ENCODE measurements at regions not wholly inside any gene's neighbourhood (a gene's known extent, or its start where the extent isn't known, plus 50 kb on each side); places are given as distances from the start of the nearest gene placed in this dataset.

- Histone ChIP-seq H2AFZ (no peak overlapping the region), H3K4me2 (ENCODE audit: low read length) (no peak overlapping the region), H3K27me3 (ENCODE audit: control insufficient read depth, insufficient read depth, low read length) (no peaks in the 10 kb centered on the region), H3K4me3 (ENCODE audit: low read depth, low read length) (no peak overlapping the region), H3K79me2 (no peaks in the 10 kb centered on the region), H3K9me3 (ENCODE audit: control insufficient read depth, low read length) (no peaks in the 10 kb centered on the region), H3K36me3 (ENCODE audit: control insufficient read depth, insufficient read depth, low read length) (no peaks in the 10 kb centered on the region), H3K4me1 (no peaks in the 10 kb centered on the region), H3K9ac (no peak overlapping the region), H3K27ac (no peak overlapping the region)
- TF ChIP-seq CTCF (IDR thresholded peaks at IDR 0.05): no peak
Measured at GRCh38 chr2:217307023-217307422, 447.2 kb upstream of the TNP1 start.

GRCh38 chr2:217305882-217306281, 446.0 kb upstream of the TNP1 start:
- no peaks in the 10 kb centered on the region for H3K36me3 ChIP-seq (ENCODE audit: control insufficient read depth, insufficient read depth, low read length)
- no peaks in the 10 kb centered on the region for H3K9me3 ChIP-seq (ENCODE audit: control insufficient read depth, low read length)
- H3K4me1 ChIP-seq: no peaks in the 10 kb centered on the region
- H3K9ac ChIP-seq: no peak overlapping the region
- H3K79me2 ChIP-seq: no peaks in the 10 kb centered on the region
- H2AFZ ChIP-seq: no peak overlapping the region
- TF ChIP-seq CTCF (IDR thresholded peaks at IDR 0.05): no peak
- no peak overlapping the region for H3K4me2 ChIP-seq (ENCODE audit: low read length)
- no peak overlapping the region for H3K27ac ChIP-seq
- no peak overlapping the region for H3K4me3 ChIP-seq (ENCODE audit: low read depth, low read length)
- no peaks in the 10 kb centered on the region for H3K27me3 ChIP-seq (ENCODE audit: control insufficient read depth, insufficient read depth, low read length)

- Histone ChIP-seq H2AFZ (no peak overlapping the region), H3K4me1 (no peaks in the 10 kb centered on the region), H3K9me3 (ENCODE audit: control insufficient read depth, low read length) (no peaks in the 10 kb centered on the region), H3K27me3 (ENCODE audit: control insufficient read depth, insufficient read depth, low read length) (no peaks in the 10 kb centered on the region), H3K4me3 (ENCODE audit: low read depth, low read length) (no peak overlapping the region), H3K4me2 (ENCODE audit: low read length) (no peak overlapping the region), H3K79me2 (no peaks in the 10 kb centered on the region), H3K9ac (no peak overlapping the region), H3K27ac (no peak overlapping the region), H3K36me3 (ENCODE audit: control insufficient read depth, insufficient read depth, low read length) (no peaks in the 10 kb centered on the region)
- TF ChIP-seq CTCF (IDR thresholded peaks at IDR 0.05): no peak
Measured at GRCh38 chr2:217304582-217304981, 444.7 kb upstream of the TNP1 start.

- no peaks in the 10 kb centered on the region for H3K79me2 ChIP-seq
- no peak overlapping the region for H2AFZ ChIP-seq
- H3K36me3 ChIP-seq (ENCODE audit: control insufficient read depth, insufficient read depth, low read length): no peaks in the 10 kb centered on the region
- no peaks in the 10 kb centered on the region for H3K27me3 ChIP-seq (ENCODE audit: control insufficient read depth, insufficient read depth, low read length)
- H3K4me1 ChIP-seq: no peaks in the 10 kb centered on the region
- TF ChIP-seq CTCF (IDR thresholded peaks at IDR 0.05): no peak
- no peak overlapping the region for H3K4me2 ChIP-seq (ENCODE audit: low read length)
- no peaks in the 10 kb centered on the region for H3K9me3 ChIP-seq (ENCODE audit: control insufficient read depth, low read length)
- H3K27ac ChIP-seq: no peak overlapping the region
- H3K9ac ChIP-seq: no peak overlapping the region
- no peak overlapping the region for H3K4me3 ChIP-seq (ENCODE audit: low read depth, low read length)
Measured at GRCh38 chr2:217302856-217303255, 443.0 kb upstream of the TNP1 start.

GRCh38 chr2:217301142-217301925, 441.5 kb upstream of the TNP1 start:
- Histone ChIP-seq H3K27me3 (ENCODE audit: control insufficient read depth, insufficient read depth, low read length) (no peaks in the 10 kb centered on the region), H2AFZ (no peak overlapping the region), H3K9ac (no peak overlapping the region), H3K79me2 (no peaks in the 10 kb centered on the region), H3K9me3 (ENCODE audit: control insufficient read depth, low read length) (no peaks in the 10 kb centered on the region), H3K36me3 (ENCODE audit: control insufficient read depth, insufficient read depth, low read length) (no peaks in the 10 kb centered on the region), H3K27ac (no peak overlapping the region), H3K4me1 (no peaks in the 10 kb centered on the region), H3K4me3 (ENCODE audit: low read depth, low read length) (no peak overlapping the region), H3K4me2 (ENCODE audit: low read length) (no peak overlapping the region)
- TF ChIP-seq CTCF (IDR thresholded peaks at IDR 0.05): no peak
